ENCODE measurements at regions not wholly inside any gene's neighbourhood (a gene's known extent, or its start where the extent isn't known, plus 50 kb on each side); places are given as distances from the start of the nearest gene placed in this dataset.

GRCh38 chr5:133681896-133682295 lies 69.6 kb upstream of the FSTL4 start:
- TF ChIP-seq CTCF (IDR thresholded peaks at IDR 0.05), result no peak
- no peak for TF ChIP-seq POLR2A (IDR thresholded peaks at IDR 0.05)

Data from adrenal gland (tissue), 5 donors.